ENCODE measurements at regions not wholly inside any gene's neighbourhood (a gene's known extent, or its start where the extent isn't known, plus 50 kb on each side); places are given as distances from the start of the nearest gene placed in this dataset.

GRCh38 chrX:21193196-21193595 lies 181.0 kb upstream of the CNKSR2 start:
- no peaks in the 10 kb centered on the region for H3K79me2 ChIP-seq (ENCODE audit: insufficient read depth, low read length)
- no peak for TF ChIP-seq ZNF24 (IDR thresholded peaks at IDR 0.05)
- TF ChIP-seq FOXK2 (IDR thresholded peaks at IDR 0.05), result no peak
- TF ChIP-seq ZNF513 (CRISPR knock-in tag; conservative IDR thresholded peaks at IDR 0.05), result no peak
- TF ChIP-seq ZKSCAN8 (CRISPR knock-in tag; IDR thresholded peaks at IDR 0.05; ENCODE audit: borderline replicate concordance), result no peak
- no peak for TF ChIP-seq ZNF564 (CRISPR knock-in tag; IDR thresholded peaks at IDR 0.05)
- no peak for TF ChIP-seq MTA1 (CRISPR knock-in tag; IDR thresholded peaks at IDR 0.05; ENCODE audit: borderline replicate concordance)
- TF ChIP-seq PPARG (CRISPR knock-in tag; conservative IDR thresholded peaks at IDR 0.05), result no peak
- no peak for TF ChIP-seq HOXA3 (CRISPR knock-in tag; IDR thresholded peaks at IDR 0.05)
- TF ChIP-seq ZNF431 (CRISPR knock-in tag; IDR thresholded peaks at IDR 0.05; ENCODE audit: borderline replicate concordance, low read depth), result no peak
- no peak for TF ChIP-seq NFYC (CRISPR knock-in tag; IDR thresholded peaks at IDR 0.05)
- no peak for TF ChIP-seq TSC22D2 (CRISPR knock-in tag; IDR thresholded peaks at IDR 0.05; ENCODE audit: borderline replicate concordance)
- TF ChIP-seq ZNF598 (CRISPR knock-in tag; IDR thresholded peaks at IDR 0.05; ENCODE audit: borderline replicate concordance), result no peak
- TF ChIP-seq ZSCAN5A (CRISPR knock-in tag; IDR thresholded peaks at IDR 0.05; ENCODE audit: borderline replicate concordance), result no peak
- TF ChIP-seq ZNF276 (CRISPR knock-in tag; IDR thresholded peaks at IDR 0.05; ENCODE audit: low read depth), result no peak
- TF ChIP-seq ZNF678 (CRISPR knock-in tag; IDR thresholded peaks at IDR 0.05), result no peak
- TF ChIP-seq CENPX (CRISPR knock-in tag; IDR thresholded peaks at IDR 0.05), result no peak
- no peaks in the 10 kb centered on the region for H3K4me1 ChIP-seq (ENCODE audit: insufficient read depth, low read length)
- H4K20me1 ChIP-seq (ENCODE audit: insufficient read depth, low read length), result no peaks in the 10 kb centered on the region
- DNase-seq (ENCODE audit: low spot score) (no peak), ATAC-seq (no peak), FAIRE-seq (no peak)
- H3K27ac ChIP-seq (ENCODE audit: extremely low read length, insufficient read depth, low read length), result no peak overlapping the region
- H3K36me3 ChIP-seq (replicated peaks in 1 of 2; ENCODE audit: control insufficient read depth in 1 of 2, insufficient read depth in 2 of 2, low read length in 2 of 2), result no peaks in the 10 kb centered on the region
- in situ Hi-C loops (cut with HindIII; ENCODE audit: extremely low pct_ligation_motif_present, low pct_unique_long_range_greater_than_20kb) (no loop called here), intact Hi-C loops (cut with micrococcal nuclease; ENCODE audit: unreplicated experiment) (no loop called here)
- H3K4me2 ChIP-seq (ENCODE audit: low read depth, low read length), result no peak overlapping the region
- ChIA-PET CTCF (ENCODE audit: low intra/inter-chr PET ratio, low total read pairs) (no interaction called here), POLR2A (no interaction called here)
- no TSS peak for BruUV-seq (replicated peaks)
- no peaks in the 10 kb centered on the region for H3K9me3 ChIP-seq (ENCODE audit: low read length)
- H3K27me3 ChIP-seq (ENCODE audit: control insufficient read depth in 1 of 2, insufficient read depth in 2 of 2, low read length in 2 of 2), result no peaks in the 10 kb centered on the region
- H3K4me3 ChIP-seq (replicated peaks in 1 of 3; ENCODE audit: insufficient read depth in 1 of 3, low read depth in 2 of 3, low read length in 3 of 3), result no peak overlapping the region
- H3K9ac ChIP-seq (ENCODE audit: insufficient read depth, low read depth, low read length), result no peak overlapping the region
- H2AFZ ChIP-seq (ENCODE audit: low read length), result no peak overlapping the region

All from HepG2 (cell line).